ENCODE measurements at regions not wholly inside any gene's neighbourhood (a gene's known extent, or its start where the extent isn't known, plus 50 kb on each side); places are given as distances from the start of the nearest gene placed in this dataset.
"Not testable (repeated sequence)": the region's sequence is repeated elsewhere in the genome, so short reads cannot be mapped to it uniquely, and the experiment has no call there.

DNA sequence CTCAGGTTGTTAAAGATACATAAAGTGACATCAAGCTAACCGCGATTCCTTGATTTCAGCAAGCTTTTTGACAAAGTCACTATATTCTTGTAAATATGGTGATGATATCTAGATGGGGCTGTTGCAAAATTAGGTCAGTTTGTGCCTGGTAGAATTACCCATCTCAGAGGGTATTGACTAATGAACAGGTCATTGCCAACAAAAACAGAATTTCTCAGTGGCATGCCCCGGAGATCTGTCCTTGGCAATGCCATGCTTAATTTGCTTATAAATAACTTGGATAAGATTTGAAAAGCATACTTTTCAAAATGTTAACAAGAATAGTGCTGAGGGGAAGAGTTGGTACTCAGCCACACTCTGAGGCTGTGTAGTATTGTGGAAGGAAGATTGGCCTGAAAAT, 783.3 kb upstream of the SEMA6A start:
- no peak for DNase-seq (ENCODE audit: low read depth in 2 of 2, low spot score in 1 of 2)

DNA sequence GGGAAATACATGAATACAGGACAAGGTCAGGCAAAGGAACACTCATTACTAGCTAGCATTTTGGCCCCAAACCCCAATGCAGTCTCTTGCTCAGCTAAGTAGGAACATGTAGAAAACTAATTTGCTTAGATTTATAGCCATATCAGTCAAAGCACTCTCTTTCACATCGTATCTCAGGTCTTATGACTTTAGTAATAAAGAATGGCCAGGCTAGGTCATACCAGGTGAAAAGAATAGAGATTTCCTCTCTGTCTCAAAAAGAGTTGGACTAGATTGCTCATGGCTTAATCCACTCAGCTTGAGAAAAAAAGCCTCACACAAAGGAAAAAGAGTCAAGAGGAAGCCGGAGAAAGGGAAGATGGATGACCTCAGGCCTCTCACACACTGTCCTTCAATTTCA, 772.7 kb upstream of the SEMA6A start:
- DNase-seq (ENCODE audit: low read depth in 2 of 2, low spot score in 1 of 2) = no peak

DNA sequence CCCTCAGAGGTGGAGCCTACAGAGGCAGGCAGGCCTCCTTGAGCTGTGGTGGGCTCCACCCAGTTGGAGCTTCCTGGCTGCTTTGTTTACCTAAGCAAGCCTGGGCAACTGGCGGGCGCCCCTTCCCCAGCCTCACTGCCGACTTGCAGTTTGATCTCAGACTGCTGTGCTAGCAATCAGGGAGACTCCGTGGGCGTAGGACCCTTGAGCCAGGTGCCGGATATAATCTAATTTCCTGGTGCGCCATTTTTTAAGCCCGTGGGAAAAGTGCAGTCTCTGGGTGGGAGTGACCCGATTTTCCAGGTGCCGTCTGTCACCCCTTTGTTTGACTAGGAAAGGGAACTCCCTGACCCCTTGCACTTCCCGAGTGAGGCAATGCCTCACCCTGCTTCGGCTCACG, 769.1 kb upstream of the SEMA6A start:
- DNase-seq (ENCODE audit: low read depth in 2 of 2, low spot score in 1 of 2) = not testable (repeated sequence)

DNA sequence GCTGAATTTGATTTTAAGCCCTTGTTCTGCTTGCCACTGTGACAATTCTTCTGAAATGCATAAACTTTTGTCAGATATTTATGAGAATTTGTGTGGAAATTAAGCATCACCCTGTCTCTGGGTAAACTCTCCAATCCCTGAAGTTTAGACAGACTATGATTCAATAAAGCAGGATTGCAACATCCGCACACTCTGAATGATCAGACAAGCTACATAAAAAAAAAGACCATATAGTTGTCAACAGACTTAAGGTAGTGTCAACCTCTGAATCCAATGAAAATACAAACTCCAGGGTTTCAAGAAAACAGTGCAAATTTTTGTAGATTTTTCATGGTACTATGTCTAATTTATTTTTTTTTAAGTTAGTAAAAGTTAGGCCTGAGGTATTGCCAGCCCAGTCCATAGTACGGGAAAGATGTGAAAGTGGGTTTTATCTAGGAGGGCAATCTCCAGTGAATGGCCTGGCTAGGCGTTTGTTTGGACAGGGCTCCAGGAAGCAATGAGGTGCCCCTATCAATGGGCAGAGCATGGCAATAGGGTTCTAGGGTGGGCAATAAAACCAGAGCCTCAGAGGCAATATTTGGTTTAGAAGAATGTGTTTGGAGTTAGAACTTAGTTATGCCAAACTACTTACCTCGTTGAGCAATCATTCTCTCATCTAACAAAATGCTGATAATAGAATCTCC, 762.6 kb upstream of the SEMA6A start:
- DNase-seq (ENCODE audit: low read depth in 2 of 2, low spot score in 1 of 2) = no peak

DNA sequence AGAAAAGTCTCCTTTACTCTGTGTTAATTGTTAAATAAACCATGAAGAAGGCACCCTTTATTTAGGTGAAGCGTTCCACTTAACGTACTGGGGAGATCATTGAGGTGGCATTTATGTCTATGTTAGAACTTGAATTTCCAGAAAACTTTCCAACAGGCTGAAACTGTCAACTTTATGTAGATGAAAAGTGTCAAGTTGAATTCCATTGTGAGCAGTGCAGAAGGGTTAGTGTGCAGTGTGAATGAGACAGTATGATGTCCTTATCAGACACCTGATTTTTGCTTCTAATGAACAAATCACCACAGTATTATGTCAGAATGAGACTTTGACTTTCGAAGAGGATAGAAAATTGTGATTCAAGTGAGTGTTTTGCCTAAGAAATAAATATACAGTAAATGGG, 761.6 kb upstream of the SEMA6A start:
- DNase-seq (ENCODE audit: low read depth in 2 of 2, low spot score in 1 of 2) = no peak

DNA sequence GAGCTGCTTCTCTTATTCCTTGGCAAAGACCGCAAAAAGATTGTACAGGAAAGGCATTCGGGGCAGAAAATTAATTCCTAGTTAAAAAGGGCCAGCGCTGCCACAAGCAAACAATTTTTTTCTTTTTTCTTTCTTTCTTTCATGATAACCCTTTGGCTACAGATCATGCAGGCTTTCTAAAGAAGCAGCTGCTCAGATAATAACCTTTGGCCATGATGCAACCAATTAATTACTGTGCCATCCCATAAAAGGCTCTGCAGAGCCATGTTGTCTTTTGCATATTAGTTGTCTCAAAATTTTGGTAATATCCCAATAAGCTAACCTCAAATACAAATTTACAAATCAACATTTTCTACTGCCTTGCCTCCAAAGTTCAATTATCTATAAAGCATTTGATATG, 758.4 kb upstream of the SEMA6A start:
- no peak for DNase-seq (ENCODE audit: low read depth in 2 of 2, low spot score in 1 of 2)

DNA sequence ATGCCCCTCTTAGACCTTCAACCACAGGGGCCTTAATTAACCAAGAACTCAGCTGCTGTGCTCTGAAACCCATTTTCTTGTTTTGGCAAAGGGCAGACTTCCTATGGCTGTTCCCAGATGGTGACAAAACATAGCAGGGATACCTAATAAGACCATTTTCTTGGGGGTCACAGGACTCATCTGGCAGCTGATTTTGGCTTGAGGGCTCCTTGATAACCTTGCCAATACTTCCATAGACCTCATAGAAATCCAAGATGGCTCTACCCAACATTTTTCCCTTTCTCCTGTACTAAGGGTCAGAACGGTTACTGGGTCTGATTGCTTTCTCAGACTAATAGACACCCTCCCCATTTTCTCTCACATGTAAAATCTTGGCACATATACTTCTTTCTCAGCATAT, 757.7 kb upstream of the SEMA6A start:
- DNase-seq (ENCODE audit: low read depth in 2 of 2, low spot score in 1 of 2) = no peak

DNA sequence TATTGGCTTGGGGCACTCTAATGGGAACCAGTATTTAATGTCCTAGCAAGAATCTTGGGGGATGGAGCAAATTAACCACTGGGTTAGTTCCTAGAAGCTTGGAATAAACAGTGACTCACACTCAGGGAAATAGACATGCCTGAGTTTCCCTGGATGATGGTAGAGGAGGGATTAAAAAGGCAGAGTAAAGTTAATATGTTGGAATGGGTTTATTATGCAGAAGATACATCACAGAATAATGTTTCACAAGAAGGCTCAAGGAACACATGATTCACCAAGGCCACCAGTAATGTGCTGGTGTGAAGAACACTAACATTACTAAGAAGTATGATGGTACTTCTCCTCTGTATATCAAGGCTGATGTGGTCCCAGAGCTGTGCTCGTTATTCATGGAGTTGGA, 752.9 kb upstream of the SEMA6A start:
- DNase-seq (ENCODE audit: low read depth in 2 of 2, low spot score in 1 of 2) = no peak

DNA sequence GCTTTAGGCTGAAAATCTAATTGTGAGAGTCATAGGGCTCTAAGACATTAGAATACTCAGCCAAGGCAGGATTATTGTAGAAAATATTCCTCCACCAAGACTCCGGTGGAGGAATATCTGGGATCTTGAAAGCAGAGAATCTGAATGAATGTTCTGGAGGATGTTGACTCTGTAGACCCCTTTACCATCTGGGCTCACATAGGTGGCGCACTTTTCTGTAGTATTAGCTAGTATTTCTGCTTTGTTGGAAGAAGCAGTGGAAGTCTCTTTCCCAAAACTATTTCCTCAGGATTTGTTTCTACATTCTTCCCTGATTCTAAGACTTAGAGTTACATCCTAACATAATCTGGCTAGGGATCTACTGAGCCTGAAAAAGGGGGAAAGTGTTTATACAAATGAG, 752.4 kb upstream of the SEMA6A start:
- no peak for DNase-seq (ENCODE audit: low read depth in 2 of 2, low spot score in 1 of 2)

DNA sequence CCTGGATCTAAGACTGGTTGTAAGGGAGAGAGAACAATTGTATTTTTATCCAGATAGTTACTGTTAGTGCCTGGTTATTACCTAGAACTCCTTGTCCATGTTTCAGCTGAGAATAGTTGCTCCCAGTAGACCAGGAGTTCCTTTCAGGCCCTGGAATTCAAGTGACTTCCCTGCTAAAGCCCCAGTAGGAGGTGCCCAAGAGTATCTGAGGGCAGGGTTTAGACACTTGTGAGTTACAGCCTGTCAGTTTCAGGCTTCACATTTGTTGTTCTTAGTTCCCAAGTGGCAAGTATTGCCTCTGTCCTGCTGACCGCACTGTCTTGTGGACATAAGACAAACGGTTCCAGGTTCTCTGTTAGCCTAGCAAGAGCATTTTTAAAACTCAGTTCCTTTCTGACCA, 743.9 kb upstream of the SEMA6A start:
- no peak for DNase-seq (ENCODE audit: low read depth in 2 of 2, low spot score in 1 of 2)

DNA sequence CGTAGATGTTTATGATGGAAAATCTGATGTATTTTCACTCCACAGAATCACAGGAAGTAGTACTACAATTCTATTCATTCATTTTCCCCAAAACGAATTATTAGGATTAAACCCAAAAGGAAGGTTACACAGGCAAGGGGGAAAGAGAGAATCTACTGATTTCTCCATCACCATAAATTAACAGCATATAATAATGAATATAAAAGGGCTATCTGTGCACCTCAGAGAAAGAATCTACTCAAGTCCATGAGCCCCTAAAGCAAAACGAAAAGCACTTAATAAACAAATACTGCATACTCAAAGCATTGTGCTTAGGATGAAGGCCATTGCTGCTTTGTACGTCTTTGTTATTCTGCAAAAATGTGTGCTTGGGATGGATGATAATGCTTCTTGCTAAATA, 740.5 kb upstream of the SEMA6A start:
- no peak for DNase-seq (ENCODE audit: low read depth in 2 of 2, low spot score in 1 of 2)

DNA sequence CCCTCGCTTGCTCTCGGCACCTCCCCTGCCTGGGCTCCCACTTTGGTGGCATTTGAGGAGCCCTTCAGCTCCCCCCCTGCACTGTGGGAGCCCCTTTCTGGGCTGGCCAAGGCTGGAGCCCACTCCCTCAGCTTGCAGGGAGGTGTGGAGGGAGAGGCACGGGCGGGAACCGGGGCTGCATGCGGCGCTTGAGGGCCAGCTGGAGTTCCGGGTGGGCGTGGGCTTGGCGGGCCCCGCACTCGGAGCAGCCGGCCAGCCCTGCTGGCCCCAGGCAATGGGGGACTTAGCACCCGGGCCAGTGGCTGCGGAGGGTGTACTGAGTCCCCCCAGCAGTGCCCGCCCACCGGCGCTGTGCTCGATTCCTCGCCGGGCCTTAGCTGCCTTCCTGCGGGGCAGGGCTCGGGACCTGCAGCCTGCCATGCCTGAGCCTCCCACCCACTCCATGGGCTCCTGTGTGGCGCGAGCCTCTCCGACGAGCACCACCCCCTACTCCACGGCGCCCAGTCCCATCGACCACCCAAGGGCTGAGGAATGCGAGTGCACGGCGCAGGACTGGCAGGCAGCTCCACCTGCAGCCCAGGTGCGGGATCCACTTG, 730.0 kb upstream of the SEMA6A start:
- not testable (repeated sequence) for DNase-seq (ENCODE audit: low read depth in 2 of 2, low spot score in 1 of 2)

DNA sequence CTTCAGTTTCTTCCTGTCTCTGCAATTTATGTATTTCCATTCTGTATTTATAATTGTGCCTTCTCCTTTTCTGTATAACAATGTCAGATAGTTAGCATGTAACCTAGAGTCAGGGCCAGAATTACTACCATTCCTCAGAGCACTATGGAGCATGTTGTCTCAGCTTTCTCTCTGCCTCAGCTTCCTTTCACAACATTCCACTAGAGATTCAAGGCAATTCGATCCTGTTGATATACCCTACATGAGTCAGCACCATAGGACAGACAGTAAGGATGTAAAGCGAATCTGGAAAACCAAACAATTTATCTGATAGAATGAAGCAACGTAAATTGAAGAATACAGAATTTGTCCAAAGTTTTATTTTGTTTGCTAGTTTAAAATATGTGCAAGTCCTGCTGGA, 728.3 kb upstream of the SEMA6A start:
- no peak for DNase-seq (ENCODE audit: low read depth in 2 of 2, low spot score in 1 of 2)

DNA sequence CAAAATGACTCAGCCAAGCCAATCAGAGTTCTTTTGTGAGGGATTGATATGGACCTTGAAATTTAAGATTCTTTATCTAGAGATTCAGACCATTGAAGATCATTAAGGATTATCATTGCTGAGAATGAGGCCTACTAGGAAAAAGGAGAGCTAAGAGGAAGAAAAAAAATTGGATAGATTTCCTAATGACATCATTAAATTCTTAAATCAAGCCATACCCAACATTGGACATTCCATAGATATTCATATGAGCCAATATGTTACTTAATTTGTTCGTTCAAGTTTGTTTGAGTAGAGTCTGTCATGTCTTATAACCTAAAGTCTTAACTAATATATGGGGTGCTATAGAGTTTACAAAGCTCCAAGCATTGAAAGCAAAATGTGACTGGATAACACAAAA, 727.9 kb upstream of the SEMA6A start:
- no peak for DNase-seq (ENCODE audit: low read depth in 2 of 2, low spot score in 1 of 2)

DNA sequence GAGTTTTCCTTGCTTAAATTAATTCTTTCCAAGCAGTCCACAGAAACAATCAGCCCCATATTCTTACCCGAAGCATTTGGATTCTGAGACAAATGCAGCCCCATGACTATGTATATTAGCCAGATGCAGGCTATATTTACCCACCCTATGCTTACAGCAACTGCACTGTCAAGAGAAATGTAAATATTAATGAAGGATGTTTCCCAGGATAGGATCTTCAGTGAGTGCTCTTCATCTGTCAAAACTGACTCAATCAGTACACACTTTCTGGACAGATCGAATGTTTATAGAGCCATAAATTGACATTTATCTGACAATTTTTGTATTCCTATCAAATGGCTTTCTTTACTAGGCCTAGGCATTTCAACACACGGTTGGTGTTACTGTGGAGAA, 725.3 kb upstream of the SEMA6A start:
- no peak for DNase-seq (ENCODE audit: low read depth in 2 of 2, low spot score in 1 of 2)

DNA sequence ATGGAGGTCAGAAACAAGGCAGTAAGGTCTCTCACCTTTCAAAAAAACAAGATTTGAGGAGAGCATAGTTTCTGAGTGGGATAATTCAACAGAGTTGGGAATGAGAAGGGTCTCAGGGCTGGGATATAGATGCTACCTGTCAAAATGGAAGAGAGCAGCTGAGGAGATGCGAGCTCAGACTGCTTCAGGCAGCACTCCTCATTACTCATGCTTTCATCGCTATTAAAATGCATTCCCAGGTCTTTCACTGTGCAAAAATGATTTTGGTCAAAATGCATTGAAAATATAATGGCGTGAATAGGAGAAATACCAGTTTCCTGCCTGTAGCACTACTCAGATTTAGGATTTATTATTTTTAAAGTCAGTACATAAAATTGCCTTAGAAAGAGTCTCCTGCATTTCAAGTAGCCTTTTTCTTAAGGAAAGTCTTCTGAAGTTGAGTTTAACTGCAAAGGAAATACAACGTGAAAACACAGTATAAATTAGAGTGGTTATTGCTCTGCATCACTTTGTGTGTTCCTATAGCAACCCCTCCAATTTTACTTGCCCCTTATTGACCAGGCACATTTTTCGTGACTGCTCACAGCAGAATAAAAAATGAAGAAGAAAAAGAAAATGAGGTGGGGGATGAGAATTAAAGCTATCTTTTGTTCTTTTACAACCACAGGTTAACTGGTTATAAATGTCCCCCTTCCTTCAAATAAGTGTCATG, 724.8 kb upstream of the SEMA6A start:
- DNase-seq (ENCODE audit: low read depth in 2 of 2, low spot score in 1 of 2) = no peak

DNA sequence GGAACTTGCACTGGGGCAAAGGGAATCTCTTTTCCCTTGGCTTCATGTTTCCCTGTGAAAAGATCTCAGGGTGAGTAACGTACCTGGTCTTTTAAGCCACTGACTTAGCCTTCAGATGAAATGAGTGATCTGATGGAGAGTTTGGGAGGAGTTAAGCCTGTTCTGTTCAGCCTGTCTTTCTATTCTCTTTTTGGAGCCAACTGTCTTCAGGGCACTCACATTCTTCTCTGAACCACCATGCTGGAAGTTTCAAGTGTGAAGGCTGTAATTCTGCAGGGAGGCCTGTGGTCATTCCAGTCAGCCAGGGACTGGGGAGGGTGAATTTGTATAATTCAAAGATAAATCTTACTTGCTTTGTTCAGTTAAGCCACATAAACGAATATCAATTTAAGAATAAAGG, 722.2 kb upstream of the SEMA6A start:
- DNase-seq (ENCODE audit: low read depth in 2 of 2, low spot score in 1 of 2) = no peak

DNA sequence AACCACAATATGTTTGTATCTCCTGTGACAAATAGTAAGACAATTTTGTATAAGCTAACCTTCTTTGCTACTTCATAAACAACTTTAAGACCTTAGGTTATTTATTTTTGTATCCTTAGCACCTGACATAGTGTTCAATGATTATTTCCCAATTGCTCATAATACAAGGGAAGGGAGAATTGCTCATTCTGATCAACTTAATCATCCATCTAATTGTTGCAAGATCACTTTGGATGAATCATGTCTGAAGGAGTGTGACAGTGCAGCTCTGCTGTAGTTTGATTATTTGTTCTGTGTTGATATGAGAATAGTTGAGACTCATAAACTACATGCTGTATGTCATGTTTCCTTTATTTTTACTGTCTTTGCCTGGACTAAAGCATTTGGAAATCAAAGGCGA, 721.3 kb upstream of the SEMA6A start:
- no peak for DNase-seq (ENCODE audit: low read depth in 2 of 2, low spot score in 1 of 2)

DNA sequence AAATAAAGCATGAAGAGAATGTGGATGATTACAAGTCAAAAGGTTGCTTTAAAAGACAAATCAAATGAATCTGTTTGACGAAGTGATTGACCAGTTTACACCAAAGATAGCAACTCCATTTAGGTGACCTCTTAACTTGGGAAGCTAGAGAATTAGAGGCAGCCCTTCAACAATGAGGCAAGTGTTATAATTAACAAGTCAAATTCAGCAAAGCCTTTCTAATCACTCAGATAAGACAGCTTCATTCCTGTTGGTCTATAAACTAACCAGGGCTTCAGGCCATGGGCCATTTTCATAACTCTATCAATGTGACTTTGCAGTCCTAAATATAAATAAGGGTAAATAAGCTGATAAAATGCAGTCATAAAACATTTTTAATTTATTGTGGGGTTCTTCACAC, 712.2 kb upstream of the SEMA6A start:
- DNase-seq (ENCODE audit: low read depth in 2 of 2, low spot score in 1 of 2) = no peak

DNA sequence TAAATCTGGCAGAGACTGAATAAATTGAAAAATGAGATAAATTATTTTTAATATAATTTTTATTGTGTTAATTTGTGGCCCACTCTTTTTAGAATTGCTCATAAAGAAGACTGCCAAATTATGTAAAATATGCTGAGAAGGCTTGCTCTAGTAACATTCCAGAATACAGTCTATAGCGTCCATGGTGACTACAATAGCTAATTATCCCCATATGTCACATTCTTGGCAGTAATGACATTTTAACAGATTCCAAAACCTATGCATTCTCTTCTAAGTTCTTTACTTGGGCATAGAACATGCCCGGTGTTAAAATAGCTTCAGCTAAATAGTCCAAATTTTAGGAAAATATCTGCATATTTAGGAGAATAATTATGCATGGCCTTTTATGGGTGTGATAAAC, 697.0 kb upstream of the SEMA6A start:
- no peak for DNase-seq (ENCODE audit: low read depth in 2 of 2, low spot score in 1 of 2)

DNA sequence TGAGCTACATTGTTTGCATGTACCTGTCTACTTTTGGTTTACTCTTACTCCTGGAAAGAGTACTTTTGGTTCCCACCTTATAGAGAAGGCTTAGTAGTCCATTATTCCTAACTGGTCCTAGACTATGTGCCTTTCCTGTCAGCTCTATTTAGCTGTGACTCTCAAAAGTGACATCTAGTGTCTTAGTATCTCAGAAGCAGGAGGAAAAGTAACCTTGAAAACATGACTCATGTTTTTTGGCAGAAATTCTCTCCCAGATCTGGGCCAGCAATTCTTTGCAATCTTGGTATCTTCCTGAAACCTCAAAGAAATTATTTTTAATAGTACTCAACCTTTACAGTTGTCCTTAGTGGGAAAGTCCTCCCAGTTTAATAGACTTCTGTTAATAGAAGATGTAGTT, 691.7 kb upstream of the SEMA6A start:
- DNase-seq (ENCODE audit: low read depth in 2 of 2, low spot score in 1 of 2) = no peak

DNA sequence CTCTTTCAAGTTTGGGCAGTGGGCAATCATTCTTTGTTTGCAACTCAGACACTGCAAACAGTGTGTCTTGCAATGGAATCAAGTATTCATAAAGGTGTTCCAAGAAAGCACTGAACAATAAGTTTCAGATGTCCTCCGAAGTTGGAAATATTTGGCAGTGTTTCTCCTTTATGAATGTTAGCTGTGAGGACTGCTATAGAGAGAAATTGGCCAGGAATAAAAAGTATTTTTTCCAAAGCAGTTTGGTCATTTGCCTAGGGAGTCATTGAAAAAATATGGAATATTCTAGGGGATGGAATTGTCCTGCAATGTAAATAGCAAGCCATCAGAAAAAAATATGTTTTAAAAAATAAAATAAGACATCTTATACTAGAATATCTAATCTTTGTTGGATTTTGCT, 688.6 kb upstream of the SEMA6A start:
- DNase-seq (ENCODE audit: low read depth in 2 of 2, low spot score in 1 of 2) = no peak
